ENCODE measurements at regions not wholly inside any gene's neighbourhood (a gene's known extent, or its start where the extent isn't known, plus 50 kb on each side); places are given as distances from the start of the nearest gene placed in this dataset.

DNA sequence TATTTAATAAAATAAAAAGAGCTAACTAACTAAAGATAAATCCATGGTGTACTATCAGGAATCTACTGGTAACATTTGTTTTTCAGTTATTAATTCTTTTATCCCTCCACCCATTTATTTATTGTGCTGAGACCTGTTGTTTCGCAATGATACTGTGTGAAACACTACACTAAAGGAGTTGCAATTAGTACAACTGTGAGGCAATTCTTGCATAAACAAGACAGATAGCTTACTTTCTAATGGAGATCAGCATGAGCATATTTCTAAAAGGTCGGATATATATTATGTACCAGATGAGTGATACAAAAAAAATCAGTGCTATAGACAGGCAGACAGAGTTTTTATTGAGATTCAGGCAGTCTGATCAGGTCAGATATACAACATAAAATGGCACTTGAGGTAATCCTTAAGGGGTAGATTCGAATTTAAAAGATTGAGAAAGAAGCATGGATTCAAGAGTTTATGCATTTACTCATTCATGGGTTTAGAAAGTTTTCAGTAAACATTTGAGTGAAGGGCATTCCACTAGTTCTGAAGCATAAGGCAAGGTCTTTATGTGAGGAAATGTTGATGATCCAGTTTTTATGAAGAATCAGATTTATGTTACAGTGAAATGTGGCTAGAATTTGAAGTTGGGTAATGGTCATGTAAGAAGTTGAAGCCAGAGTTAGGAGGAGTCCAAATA lies 147.6 kb downstream of the POLR1F start:
- no peak for ATAC-seq (ENCODE audit: low FRiP score in 2 of 2)
- WGBS, 2 donors, result 67 to 69% methylated on average over 3 of the region's 3 CpGs
- no peaks in the 10 kb centered on the region for H3K9me3 ChIP-seq
- TF ChIP-seq POLR2AphosphoS5 (IDR thresholded peaks at IDR 0.05), result no peak
- TF ChIP-seq EP300 (IDR thresholded peaks at IDR 0.05), result no peak
- TF ChIP-seq CTCF (IDR thresholded peaks at IDR 0.05), result no peak
- TF ChIP-seq POLR2A (IDR thresholded peaks at IDR 0.05), result no peak
- H3K36me3 ChIP-seq, result no peaks in the 10 kb centered on the region
- H3K27me3 ChIP-seq, result no peaks in the 10 kb centered on the region
- no peak overlapping the region for H3K27ac ChIP-seq
- H3K4me3 ChIP-seq, result no peak overlapping the region
- no peaks in the 10 kb centered on the region for H3K4me1 ChIP-seq
- no peak for DNase-seq

- H3K9me3 ChIP-seq, result no peaks in the 10 kb centered on the region
- DNase-seq (no peak), ATAC-seq (ENCODE audit: low FRiP score in 2 of 2) (no peak)
- H3K4me1 ChIP-seq, result no peaks in the 10 kb centered on the region
- TF ChIP-seq EP300 (IDR thresholded peaks at IDR 0.05) (no peak), CTCF (IDR thresholded peaks at IDR 0.05) (no peak), POLR2A (IDR thresholded peaks at IDR 0.05) (no peak), POLR2AphosphoS5 (IDR thresholded peaks at IDR 0.05) (no peak)
- no peaks in the 10 kb centered on the region for H3K36me3 ChIP-seq
- no peak overlapping the region for H3K27ac ChIP-seq
- H3K4me3 ChIP-seq, result no peak overlapping the region
- H3K27me3 ChIP-seq, result no peaks in the 10 kb centered on the region
- WGBS, 2 donors, result 70 to 71% methylated on average over 8 of the region's 8 CpGs
Measured at GRCh38 chr7:19560111-19560883, 148.5 kb downstream of the POLR1F start.

DNA sequence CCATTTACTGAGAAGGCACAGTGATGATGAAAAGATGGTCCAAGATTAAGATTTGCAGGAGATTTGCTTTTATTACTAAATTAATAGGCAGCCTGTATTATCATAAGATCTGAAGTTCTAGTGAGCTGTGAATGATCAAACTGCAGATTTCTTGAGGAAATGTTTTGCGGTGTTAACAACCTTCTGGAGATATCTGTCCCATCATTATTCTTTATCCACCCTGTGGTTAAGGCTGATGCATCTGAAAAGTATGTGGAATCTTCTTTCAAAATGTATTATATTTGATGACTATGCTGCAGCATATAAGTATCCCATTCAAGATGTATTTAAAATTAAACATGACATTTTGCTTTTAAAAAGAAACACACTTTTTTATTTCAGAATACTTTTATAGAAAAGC lies 150.3 kb downstream of the POLR1F start:
- WGBS, 2 donors, result 96 to 100% methylated on average over 1 of the region's 1 CpG
- no peaks in the 10 kb centered on the region for H3K36me3 ChIP-seq
- H3K9me3 ChIP-seq, result no peaks in the 10 kb centered on the region
- no peaks in the 10 kb centered on the region for H3K4me1 ChIP-seq
- TF ChIP-seq EP300 (IDR thresholded peaks at IDR 0.05) (no peak), CTCF (IDR thresholded peaks at IDR 0.05) (no peak), POLR2AphosphoS5 (IDR thresholded peaks at IDR 0.05) (no peak), POLR2A (IDR thresholded peaks at IDR 0.05) (no peak)
- ATAC-seq (ENCODE audit: low FRiP score in 2 of 2) (no peak), DNase-seq (no peak)
- H3K27me3 ChIP-seq, result no peaks in the 10 kb centered on the region
- H3K27ac ChIP-seq, result no peak overlapping the region
- no peak overlapping the region for H3K4me3 ChIP-seq

- no peak overlapping the region for H3K4me3 ChIP-seq
- H3K36me3 ChIP-seq, result no peaks in the 10 kb centered on the region
- no peaks in the 10 kb centered on the region for H3K4me1 ChIP-seq
- ATAC-seq (ENCODE audit: low FRiP score in 2 of 2) (no peak), DNase-seq (no peak)
- H3K27ac ChIP-seq, result no peak overlapping the region
- 91 to 96% methylated on average over 3 of the region's 3 CpGs for WGBS, 2 donors
- H3K9me3 ChIP-seq, result no peaks in the 10 kb centered on the region
- no peaks in the 10 kb centered on the region for H3K27me3 ChIP-seq
- TF ChIP-seq EP300 (IDR thresholded peaks at IDR 0.05) (no peak), POLR2AphosphoS5 (IDR thresholded peaks at IDR 0.05) (no peak), POLR2A (IDR thresholded peaks at IDR 0.05) (no peak), CTCF (IDR thresholded peaks at IDR 0.05) (no peak)
Measured at GRCh38 chr7:19557726-19558465, 150.9 kb downstream of the POLR1F start.
